Left ventricle myocardium superior (tissue), 1 donor: ENCODE measurements at regions not wholly inside any gene's neighbourhood (a gene's known extent, or its start where the extent isn't known, plus 50 kb on each side); places are given as distances from the start of the nearest gene placed in this dataset.
"Not testable (repeated sequence)": the region's sequence is repeated elsewhere in the genome, so short reads cannot be mapped to it uniquely, and the experiment has no call there.

ENCODE experiments used
- ATAC-seq: fragments of 200-7000 bp; cut with Tn5 transposase; one replicate; pipeline ENCODE4 v1.9.1; 2020; ENCODE audit warnings: mild to moderate bottlenecking, moderate library complexity
- DNase-seq: peaks from one replicate; pipeline ENCODE4 v3.0.0-alpha.2; 2020
- intact Hi-C: fragments of 100-400 bp; cut with micrococcal nuclease; formaldehyde crosslinking; loops from one replicate; pipeline ENCODE4 v1.11.0; 2022
- donor health status: DM: no; HTN: yes; CAD: no; lungs with severe emphysema.

- DNase-seq (no peak), ATAC-seq (no peak)
- intact Hi-C loops, result no loop called here
Measured at GRCh38 chr22:22974795-22975580, 87.4 kb downstream of the IGLL5 start.

GRCh38 chr22:22976033-22976922 is 88.7 kb downstream of the IGLL5 start:
- no peak for ATAC-seq
- intact Hi-C loops, result no loop called here

GRCh38 chr22:22977479-22978200 is 90.0 kb downstream of the IGLL5 start:
- intact Hi-C loops, result no loop called here
- DNase-seq, result no peak
- no peak for ATAC-seq

More at GRCh38 chr22:22976033-22976922, 88.7 kb downstream of the IGLL5 start:
- no peak for DNase-seq

- intact Hi-C loops, result no loop called here
- DNase-seq (no peak), ATAC-seq (no peak)
Measured at GRCh38 chr22:22978637-22979036, 91.0 kb downstream of the IGLL5 start.

- intact Hi-C loops, result no loop called here
- no peak for DNase-seq
- no peak for ATAC-seq
Measured at GRCh38 chr22:22979121-22979724, 91.1 kb upstream of the GNAZ start.

- ATAC-seq, result no peak
- intact Hi-C loops, result no loop called here
- no peak for DNase-seq
Measured at GRCh38 chr22:22979954-22980353, 90.4 kb upstream of the GNAZ start.

GRCh38 chr22:22981670-22982571 is 88.4 kb upstream of the GNAZ start:
- no peak for DNase-seq
- intact Hi-C loops, result no loop called here
- no peak for ATAC-seq

- intact Hi-C loops, result no loop called here
- ATAC-seq, result no peak
Measured at GRCh38 chr22:22982616-22983015, 87.7 kb upstream of the GNAZ start.

GRCh38 chr22:22983123-22983522 is 87.2 kb upstream of the GNAZ start:
- intact Hi-C loops, result no loop called here
- no peak for DNase-seq
- no peak for ATAC-seq

More at GRCh38 chr22:22982616-22983015, 87.7 kb upstream of the GNAZ start:
- no peak for DNase-seq

- no peak for DNase-seq
- no peak for ATAC-seq
- intact Hi-C loops, result no loop called here
Measured at GRCh38 chr22:22983816-22984215, 86.5 kb upstream of the GNAZ start.

- DNase-seq (no peak), ATAC-seq (no peak)
- intact Hi-C loops, result no loop called here
Measured at GRCh38 chr22:22984967-22985366, 85.4 kb upstream of the GNAZ start.

GRCh38 chr22:22986008-22986407 is 84.3 kb upstream of the GNAZ start:
- DNase-seq, result no peak
- intact Hi-C loops, result no loop called here
- no peak for ATAC-seq

GRCh38 chr22:22986640-22987039 is 83.7 kb upstream of the GNAZ start:
- no peak for DNase-seq
- ATAC-seq, result no peak
- intact Hi-C loops, result no loop called here

GRCh38 chr22:22988150-22988549 is 82.2 kb upstream of the GNAZ start:
- intact Hi-C loops, result no loop called here
- DNase-seq (no peak), ATAC-seq (no peak)

- DNase-seq, result no peak
- no peak for ATAC-seq
- intact Hi-C loops, result no loop called here
Measured at GRCh38 chr22:22988785-22989184, 81.5 kb upstream of the GNAZ start.

GRCh38 chr22:22989856-22990255 is 80.5 kb upstream of the GNAZ start:
- intact Hi-C loops, result no loop called here
- no peak for ATAC-seq

GRCh38 chr22:22990711-22991505 is 79.4 kb upstream of the GNAZ start:
- DNase-seq, intact Hi-C loops, ATAC-seq: not testable (repeated sequence)

More at GRCh38 chr22:22989856-22990255, 80.5 kb upstream of the GNAZ start:
- DNase-seq, result no peak

- intact Hi-C loops, result no loop called here
- no peak for ATAC-seq
- DNase-seq, result no peak
Measured at GRCh38 chr22:22992474-22992873, 77.8 kb upstream of the GNAZ start.
